ENCODE measurements at regions not wholly inside any gene's neighbourhood (a gene's known extent, or its start where the extent isn't known, plus 50 kb on each side); places are given as distances from the start of the nearest gene placed in this dataset.

GRCh38 chr6:95094751-95095663, 482.3 kb upstream of the MANEA start:
- TF ChIP-seq CTCF (IDR thresholded peaks at IDR 0.05; ENCODE audit: insufficient read depth, low read depth, low read length), result no peak
- TF ChIP-seq EZH2 (IDR thresholded peaks at IDR 0.05; ENCODE audit: insufficient read depth, low read length), result no peak

Data from astrocyte (in vitro differentiated cells and primary cell).